ENCODE measurements at regions not wholly inside any gene's neighbourhood (a gene's known extent, or its start where the extent isn't known, plus 50 kb on each side); places are given as distances from the start of the nearest gene placed in this dataset.
"Not testable (repeated sequence)": the region's sequence is repeated elsewhere in the genome, so short reads cannot be mapped to it uniquely, and the experiment has no call there.

DNA sequence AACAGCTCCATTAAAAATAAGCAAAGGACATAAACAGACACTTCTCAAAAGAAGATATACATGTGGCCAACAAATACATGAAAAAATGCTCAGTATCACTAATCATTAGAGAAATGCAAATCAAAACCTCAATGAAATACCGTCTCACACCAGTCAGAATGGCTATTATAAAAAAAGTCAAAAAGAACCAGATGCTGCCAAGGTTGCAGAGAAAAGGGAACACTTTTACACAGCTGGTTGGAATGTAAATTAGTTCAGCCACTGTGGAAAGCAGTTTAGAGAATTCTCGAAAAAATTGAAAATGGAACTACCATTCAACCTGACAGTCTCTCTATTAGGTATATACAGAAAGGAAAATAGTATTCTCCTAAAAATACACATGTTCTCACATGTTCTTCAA lies 102.4 kb upstream of the FIBIN start:
- in situ Hi-C loops (cut with HindIII; ENCODE audit: low sequenced_read_pairs), result no loop called here

DNA sequence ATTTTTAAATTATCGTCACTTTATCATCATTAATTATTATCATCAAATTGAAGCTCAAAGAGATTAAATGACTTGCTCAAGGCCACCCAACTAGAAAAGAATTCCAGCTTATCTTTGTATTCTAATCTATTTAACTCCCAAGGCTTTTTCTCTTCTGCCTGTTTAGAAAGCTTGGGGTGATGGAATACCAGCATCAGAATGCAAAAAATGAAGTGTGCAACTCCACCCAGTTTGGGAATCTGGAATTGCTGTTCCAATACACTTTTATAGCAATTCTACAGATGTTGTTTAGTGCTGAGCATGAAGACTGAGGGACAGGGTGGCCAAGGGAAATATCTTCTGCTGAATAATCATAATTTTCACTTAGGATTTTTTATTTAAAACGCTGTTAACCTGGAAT lies 97.2 kb upstream of the FIBIN start:
- in situ Hi-C loops (cut with HindIII; ENCODE audit: low sequenced_read_pairs), result no loop called here

DNA sequence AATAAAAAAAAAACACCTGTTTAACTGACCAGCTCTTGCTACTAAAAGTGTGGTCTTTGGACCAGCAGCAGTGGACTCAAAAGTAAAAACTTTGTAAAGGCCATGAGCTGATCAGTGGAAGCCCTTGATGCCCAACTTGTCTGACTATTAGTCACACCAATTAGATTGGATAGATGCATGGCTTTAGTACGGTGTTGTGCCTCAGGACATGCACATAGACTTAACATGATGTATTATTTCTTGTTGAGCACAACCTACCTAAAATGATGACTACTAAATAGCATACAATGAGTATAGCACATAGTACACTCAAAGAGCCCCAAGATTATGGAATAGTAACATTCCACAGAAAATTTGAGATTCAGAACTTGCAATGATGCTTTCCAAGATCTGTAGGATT lies 95.1 kb upstream of the FIBIN start:
- in situ Hi-C loops (cut with HindIII; ENCODE audit: low sequenced_read_pairs), result no loop called here

DNA sequence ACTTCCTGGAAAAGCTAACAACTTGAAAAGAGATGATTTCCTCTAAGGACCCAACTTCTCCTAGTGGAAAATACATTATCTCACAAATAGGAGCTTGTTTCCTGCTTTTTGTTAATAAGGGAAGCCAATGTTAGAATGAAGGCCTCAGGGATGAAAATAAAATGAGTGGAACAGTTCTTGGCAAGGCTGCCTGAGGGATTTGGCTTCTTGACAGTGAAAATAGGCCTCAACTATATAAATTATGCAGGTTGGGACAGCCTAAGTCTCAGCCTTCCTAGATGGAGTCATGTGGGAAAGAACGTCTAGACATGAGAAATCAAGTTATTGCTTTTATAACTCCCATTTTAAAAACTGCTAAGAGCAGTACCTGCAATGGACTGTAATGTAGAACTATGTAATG lies 92.8 kb upstream of the FIBIN start:
- in situ Hi-C loops (cut with HindIII; ENCODE audit: low sequenced_read_pairs), result no loop called here

DNA sequence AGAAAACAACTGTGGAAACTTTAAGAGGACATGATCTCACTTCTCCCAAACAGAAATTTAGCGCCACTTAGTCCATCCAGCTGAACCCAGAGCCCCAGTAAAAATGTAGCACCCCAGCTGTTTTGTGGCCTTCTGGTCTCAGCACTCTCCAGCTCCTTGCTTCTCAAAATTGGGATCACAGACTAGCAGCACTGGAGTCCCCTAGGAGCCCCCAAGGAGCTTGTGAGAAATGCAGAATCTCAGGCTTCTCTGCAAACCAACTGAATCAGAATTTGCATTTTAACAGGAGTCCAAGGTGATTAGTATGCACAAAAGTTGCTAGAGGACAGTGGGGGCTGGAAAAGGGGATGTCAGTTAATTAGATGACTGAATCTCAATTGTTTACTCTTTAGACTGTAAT lies 89.8 kb upstream of the FIBIN start:
- in situ Hi-C loops (cut with HindIII; ENCODE audit: low sequenced_read_pairs), result no loop called here

DNA sequence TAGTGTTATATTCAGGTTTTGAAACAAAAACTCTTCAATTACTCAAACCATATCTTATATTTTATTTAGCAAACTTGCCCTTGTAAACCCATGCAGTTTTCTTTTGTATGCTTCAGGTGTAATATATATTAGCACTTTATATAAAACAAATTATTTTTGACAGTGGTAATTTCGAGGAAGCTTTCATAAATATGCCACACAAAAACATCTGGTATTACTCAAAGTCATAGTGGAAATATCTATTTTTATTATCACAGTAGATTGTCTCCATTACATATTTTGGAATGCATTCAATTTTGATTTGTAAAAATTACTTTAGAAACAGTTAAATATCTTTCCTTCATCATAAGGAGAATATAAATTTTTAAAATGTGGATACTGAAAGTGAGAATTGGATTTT lies 89.1 kb upstream of the FIBIN start:
- in situ Hi-C loops (cut with HindIII; ENCODE audit: low sequenced_read_pairs), result no loop called here

DNA sequence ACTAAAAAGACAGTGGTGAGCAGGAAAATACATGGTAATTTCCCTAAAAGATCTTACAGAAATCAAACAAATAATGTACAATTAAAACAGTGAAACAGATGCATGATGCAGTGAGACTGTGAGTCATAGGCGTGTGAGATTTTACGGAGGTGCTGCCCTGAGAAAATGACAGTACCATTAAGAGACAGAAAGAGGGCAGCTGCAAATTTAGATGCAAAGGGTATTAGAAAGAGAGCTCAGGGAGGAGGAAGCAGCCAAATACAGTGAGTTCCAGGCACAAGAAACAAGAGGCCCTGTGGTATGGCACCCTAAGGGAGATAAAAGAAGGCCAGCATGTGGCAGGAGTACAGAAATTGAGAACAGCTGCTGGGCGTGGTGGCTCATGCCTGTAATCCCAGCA lies 88.5 kb upstream of the FIBIN start:
- in situ Hi-C loops (cut with HindIII; ENCODE audit: low sequenced_read_pairs), result no loop called here

DNA sequence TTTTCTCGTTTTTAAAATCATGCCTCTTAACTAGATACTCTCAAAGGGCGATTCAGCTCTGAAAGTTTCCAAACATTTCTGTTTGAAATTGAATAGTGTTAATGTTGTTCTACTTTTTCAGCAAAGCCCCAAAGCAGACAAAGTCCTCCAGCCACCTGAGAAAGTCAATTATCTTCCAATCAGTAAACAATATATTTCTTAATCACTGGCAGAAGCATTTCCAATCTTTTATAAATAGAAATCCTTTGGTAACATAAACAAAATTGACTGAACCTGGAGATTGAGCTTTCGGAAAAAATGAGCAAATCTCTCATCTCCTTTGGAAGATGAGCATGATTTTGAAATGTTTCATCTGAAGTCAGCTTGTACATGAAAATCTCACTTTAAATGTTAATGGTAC lies 84.4 kb upstream of the FIBIN start:
- in situ Hi-C loops (cut with HindIII; ENCODE audit: low sequenced_read_pairs), result no loop called here

DNA sequence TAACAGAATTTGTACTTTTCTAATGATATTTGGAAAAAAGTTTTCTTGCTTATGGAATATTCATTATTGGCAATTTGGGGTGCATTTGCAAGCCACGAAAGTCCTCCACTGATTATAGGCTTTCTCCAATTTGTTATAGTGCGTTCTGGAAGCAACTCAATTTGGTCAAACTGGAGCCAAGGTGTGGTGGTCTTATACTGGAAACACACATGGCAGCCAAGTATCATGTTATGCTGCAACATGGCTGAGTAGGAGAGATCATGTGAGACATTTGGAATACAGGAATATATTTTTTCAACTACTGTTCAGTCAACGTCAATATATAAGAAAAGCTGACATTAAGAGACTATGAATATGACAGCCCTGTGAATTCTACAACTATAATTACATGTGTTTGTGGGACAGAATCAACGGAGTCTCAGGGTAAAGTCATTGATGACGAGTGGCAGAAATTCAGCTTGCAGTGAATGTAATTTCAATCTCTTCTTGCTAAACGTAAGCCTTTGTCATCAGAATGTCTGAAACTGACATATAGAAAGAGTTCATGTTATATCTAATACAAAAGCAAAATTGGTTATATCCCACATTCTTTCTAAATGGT lies 83.8 kb upstream of the FIBIN start:
- in situ Hi-C loops (cut with HindIII; ENCODE audit: low sequenced_read_pairs), result no loop called here

DNA sequence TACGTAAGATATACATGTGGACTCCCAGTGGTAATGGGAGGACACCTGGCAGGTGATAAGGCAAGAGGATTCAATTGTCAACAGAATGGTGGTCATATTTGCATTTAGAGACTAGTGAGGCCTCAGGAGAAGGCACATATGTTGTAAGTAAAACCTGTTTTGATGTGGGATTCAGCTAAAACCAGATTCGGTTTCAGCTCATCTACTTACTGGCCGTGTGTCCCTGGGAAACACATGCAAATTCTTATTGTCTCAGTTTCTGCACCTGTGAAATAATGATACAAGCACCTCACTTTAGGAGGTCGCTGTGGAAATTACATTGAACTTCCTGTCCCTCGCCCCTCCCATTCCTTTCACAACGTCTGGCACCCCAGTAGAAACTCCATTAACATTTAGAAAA lies 78.9 kb upstream of the FIBIN start:
- in situ Hi-C loops (cut with HindIII; ENCODE audit: low sequenced_read_pairs), result no loop called here

DNA sequence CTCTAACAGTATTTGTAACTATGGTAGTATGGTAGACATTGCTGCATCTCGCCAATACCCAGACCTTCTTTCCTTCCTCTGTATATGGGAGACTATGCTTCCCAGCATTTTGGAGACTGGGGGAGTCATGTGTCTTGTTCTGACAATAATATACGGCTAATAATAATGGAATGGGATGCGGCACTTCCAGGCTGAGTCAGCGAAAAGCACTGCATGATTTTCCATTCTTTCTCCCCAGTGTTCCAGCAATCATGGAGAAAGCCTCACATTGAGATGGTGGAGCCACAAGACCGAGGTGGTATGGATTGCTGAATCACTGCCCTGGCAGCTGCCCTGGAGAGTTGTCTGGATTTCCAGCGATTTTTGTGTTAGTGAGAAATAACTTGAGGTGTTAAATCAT lies 77.1 kb upstream of the FIBIN start:
- in situ Hi-C loops (cut with HindIII; ENCODE audit: low sequenced_read_pairs), result no loop called here

DNA sequence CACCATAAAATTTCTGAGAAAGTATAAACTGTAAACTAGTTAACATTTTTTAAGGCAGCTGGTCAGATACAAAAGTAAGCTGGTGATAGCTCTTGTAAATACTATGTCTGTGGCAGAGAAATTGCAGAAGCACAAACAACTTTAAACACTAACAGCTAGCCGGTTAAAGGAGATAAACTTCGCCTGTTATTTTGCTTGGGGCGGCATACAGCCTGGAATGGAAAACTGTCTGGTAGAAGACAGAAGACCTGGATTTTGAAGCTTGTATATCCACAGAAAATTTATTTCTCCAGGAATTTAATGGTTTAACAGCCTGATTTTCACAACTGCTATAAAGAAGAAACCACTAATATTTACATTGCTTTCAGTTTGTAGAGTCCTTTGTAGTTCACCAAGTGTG lies 65.3 kb upstream of the FIBIN start:
- in situ Hi-C loops (cut with HindIII; ENCODE audit: low sequenced_read_pairs), result no loop called here

DNA sequence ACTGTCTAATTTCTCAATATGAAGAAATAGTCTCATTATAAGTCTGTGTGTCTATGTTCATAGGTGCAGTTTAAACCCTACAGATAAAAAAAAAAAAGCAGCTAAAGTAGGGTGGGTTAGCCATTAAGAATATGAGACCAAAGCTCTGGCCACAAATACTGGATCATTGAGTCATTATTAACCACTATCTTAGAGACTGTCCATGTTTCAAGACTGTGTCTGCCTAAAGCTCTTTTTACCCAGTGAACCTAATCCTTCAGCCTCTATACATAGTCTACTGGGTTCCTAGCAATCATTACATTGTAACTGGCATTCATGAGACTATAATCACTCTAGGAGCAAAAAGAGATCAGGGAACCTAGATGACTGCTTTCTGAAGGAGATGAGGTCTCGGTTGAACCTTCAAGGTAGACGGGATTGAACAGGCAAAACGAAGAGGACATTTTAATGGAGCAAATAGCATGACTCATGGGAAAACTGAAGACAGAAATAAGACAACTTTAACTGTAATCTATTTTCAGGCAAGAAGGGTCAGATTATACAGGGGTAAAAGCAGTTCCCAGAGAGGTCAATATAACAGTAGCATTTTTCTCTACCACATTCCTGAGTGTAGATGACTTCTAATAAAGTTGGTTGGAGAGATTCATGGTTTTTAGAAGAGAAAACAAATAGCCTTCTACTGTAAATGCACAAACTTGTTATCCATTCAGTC lies 64.0 kb upstream of the FIBIN start:
- in situ Hi-C loops (cut with HindIII; ENCODE audit: low sequenced_read_pairs), result no loop called here

DNA sequence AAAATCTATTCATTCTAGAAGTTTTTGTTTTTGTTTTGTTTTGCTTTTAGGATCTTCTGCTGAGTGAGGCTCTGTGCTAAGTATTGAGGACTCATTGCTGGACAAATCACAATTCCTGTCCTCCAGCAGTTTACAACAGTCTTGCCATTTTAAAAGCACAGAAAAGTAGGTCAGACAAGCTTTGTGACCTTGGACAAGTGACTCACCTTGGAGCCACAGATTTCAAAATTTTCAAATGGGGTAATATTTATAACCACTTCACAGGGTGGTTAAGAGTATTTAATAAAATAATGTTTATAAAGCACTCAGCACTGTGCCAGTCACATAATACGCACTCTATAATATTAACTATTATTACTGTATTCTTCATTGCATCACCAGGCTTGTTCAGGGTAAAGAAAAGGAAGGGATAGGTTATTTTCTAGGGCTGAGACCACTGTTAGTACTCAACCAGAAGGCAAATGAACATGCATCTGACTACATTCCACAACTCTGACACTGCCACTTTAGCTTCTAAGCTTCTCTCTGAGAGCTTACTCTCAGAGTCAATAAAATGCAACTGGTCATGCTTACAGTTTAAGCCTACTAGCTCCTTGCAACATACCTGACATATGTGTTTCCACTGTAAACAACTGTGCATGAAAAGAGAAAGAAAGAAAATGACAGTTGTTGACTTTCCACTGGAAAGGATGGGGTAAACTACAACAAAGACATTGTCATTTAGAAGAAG lies 63.2 kb upstream of the FIBIN start:
- in situ Hi-C loops (cut with HindIII; ENCODE audit: low sequenced_read_pairs), result no loop called here

DNA sequence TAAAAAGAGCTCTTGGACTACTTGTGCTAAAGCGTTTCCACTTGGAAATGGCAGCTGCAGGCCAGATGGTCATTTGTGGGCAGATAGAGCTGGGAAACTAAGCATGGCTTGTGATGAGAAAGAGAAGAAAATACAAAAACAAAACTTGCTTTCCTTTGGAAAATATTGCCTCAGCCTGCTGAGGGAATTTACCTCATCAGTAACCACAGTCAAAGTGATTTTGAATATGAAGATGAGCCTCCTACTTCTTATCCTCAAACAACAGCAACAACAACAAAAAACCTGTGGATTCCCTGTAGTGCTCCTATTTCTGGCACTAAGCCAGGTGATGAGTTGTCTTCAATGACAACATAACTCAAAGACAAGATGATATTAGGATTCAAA lies 62.7 kb upstream of the FIBIN start:
- in situ Hi-C loops (cut with HindIII; ENCODE audit: low sequenced_read_pairs), result no loop called here

DNA sequence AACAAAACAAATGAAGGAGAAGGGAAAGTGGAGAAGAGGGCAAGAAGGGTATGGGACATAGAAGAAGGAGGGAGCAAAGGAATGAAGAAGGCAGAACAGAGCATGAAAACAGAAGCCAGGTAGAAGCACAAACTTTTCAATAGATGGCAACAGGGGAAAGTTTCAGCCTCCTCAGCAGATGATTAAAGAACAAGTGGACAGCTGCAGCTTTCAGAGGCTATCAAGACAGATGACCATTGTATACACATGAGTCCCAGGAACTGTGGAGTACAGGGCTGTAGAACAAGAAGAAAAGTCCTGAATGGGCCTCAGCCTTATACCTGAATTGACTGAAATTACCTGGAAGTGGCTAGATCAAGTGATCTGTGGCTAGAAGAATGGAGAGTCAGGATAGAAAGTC lies 62.0 kb upstream of the FIBIN start:
- in situ Hi-C loops (cut with HindIII; ENCODE audit: low sequenced_read_pairs), result no loop called here

DNA sequence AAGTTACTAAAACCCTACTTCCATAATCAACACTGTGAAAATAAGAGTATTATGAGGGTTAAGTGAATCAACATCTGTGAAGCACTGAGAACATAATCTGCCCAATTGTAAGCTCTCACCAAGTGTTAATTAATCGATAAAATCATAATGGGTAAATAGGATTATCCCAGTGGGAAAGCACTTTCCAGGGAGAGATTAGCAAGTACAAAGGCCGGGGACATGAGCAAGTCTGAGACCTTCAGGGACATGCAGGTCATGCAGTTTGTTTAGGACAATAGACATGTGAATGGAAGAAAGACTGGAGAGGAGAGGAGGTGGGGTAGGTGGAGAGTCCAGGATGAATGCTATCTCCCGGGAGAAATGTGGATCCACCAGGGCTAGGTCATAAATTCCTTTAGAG lies 57.8 kb upstream of the FIBIN start:
- in situ Hi-C loops (cut with HindIII; ENCODE audit: low sequenced_read_pairs), result no loop called here

DNA sequence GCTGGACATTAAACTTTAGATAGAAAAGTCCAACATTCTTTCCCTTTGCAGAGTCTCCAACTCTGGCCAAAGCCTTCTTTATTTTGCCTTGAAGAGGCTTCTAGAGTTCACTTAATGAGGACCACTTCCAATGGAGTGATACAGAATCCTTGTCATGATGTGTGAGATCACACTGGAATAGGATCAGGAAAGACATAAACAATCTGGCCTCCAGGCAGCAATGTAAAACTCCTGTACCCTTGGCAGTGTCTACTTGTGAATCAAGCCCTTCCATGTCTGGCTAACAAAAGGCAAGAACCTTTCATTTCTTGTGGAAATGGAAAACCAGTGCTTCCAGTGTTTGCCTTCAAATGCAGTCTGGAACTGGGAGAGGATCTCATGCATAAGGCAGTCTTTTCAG lies 56.5 kb upstream of the FIBIN start:
- in situ Hi-C loops (cut with HindIII; ENCODE audit: low sequenced_read_pairs), result no loop called here

DNA sequence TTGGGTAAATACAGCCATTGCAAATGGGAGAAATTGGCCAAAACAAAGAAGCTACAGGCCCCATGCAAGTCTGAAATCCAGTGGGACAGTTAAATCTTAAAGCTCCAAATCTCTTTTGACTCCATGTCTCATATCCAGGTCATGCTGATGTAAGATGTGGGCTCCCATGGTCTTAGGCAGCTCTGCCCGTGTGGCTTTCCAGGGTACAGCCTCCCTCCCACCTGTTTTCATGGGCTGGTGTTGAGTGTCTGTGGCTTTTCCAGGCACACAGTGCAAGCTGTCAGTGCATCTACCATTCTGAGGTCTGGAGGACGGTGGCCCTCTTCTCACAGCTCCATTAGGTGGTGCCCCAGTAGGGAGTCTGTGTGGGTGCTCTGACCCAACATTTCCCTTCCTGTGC lies 53.4 kb upstream of the FIBIN start:
- in situ Hi-C loops (cut with HindIII; ENCODE audit: low sequenced_read_pairs), result not testable (repeated sequence)

DNA sequence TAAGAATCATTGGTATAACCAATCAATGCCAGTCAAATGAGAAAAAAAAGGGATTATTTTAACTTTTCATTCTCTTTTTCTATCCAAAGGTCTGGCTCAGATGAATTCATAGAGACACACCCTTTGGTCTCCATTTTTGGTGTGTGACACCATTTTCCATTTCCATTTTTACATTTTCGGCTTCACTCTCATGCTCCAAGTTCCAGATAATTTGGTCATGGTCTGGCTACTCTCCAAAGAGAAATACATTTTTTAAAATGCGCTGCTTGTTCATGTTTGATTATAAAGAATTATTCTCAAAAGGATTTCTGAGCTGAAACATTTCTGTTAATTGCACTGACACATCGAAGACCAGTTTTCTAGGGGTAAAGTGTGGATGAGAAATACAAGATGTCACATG lies 51.6 kb upstream of the FIBIN start:
- in situ Hi-C loops (cut with HindIII; ENCODE audit: low sequenced_read_pairs), result no loop called here

DNA sequence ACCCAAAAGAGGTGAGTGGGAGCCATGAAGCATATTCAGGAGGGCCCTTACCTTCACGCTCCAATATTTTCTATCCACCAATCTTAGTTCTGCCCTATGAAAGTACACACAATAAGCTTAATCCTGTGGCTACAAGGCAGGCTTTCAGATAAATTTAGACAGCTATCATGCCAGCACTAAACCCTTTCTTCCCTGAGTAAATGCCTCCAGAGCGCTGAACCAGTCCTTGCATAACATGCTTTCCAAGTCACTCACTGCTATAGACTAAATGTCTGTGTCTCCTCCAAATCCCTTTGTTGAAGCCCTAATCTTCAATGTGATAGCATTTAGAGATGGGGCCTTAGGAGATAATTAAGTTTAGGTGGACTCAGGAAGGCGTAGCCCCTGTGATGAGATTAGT lies 50.3 kb upstream of the FIBIN start:
- in situ Hi-C loops (cut with HindIII; ENCODE audit: low sequenced_read_pairs), result no loop called here
